T-cell (primary cell): ENCODE measurements at regions not wholly inside any gene's neighbourhood (a gene's known extent, or its start where the extent isn't known, plus 50 kb on each side); places are given as distances from the start of the nearest gene placed in this dataset.

Experiments
- ATAC-seq, 4 experiments: fragments of 200-7000 bp in 3 of 4; fragments of 150-1000 bp in 1 of 4; cut with Tn5 transposase; replicated peaks in 1 of 4; 1 replicate in 3 of 4; 2 replicates in 1 of 4; pipeline ENCODE4 v1.10.0; 2021; ENCODE audit warnings: moderate library complexity in 3 of 4, mild to moderate bottlenecking in 2 of 4, moderate number of reproducible peaks in 1 of 4
- CTCF ChIA-PET, 2 donors: fragments of 300-600 bp; sonication (Branson Sonifier 250); formaldehyde crosslinking; loops; one replicate each; lab custom pipeline; 2022; ENCODE audit warnings: antibody characterized with exemption in 2 of 2; lab: Charles Lee
- POLR2A ChIA-PET, 2 donors: fragments of 300-600 bp; sonication (Branson Sonifier 250); formaldehyde crosslinking; loops; one replicate each; lab custom pipeline; 2022; ENCODE audit warnings: antibody characterized with exemption in 2 of 2; lab: Charles Lee
- DNase-seq, 35 experiments: peaks; one replicate each; pipeline versions ENCODE4 v3.0.0 to v3.0.0-alpha.2; 2013 to 2023
- H3K27ac ChIP-seq: one replicate; pipeline ENCODE4 v1.5.1; 2013; ENCODE audit warnings: low read length
- H3K27me3 ChIP-seq, 2 experiments: replicated peaks in 1 of 2; 1 replicate in 1 of 2; 2 replicates in 1 of 2; pipeline versions ENCODE4 v1.6.1 to v1.7.0; 2013; ENCODE audit warnings: low read length in 1 of 2, mixed read lengths in 1 of 2; ENCODE audit not compliant: control insufficient read depth in 2 of 2, insufficient read depth in 2 of 2; ENCODE audit errors: extremely low read depth in 1 of 2
- H3K36me3 ChIP-seq, 2 donors: 1 replicate in 1 of 2; 2 replicates in 1 of 2; pipeline versions ENCODE4 v1.6.1 to v1.7.0; 2013; ENCODE audit warnings: low read length in 1 of 2; ENCODE audit not compliant: control insufficient read depth in 2 of 2, insufficient read depth in 1 of 2; ENCODE audit errors: extremely low read depth in 1 of 2
- H3K4me1 ChIP-seq, 2 experiments: 1 replicate in 1 of 2; 2 replicates in 1 of 2; pipeline versions ENCODE4 v1.6.1 to v1.7.0; 2013; ENCODE audit warnings: low read length in 2 of 2, mixed read lengths in 1 of 2; ENCODE audit not compliant: insufficient read depth in 2 of 2, control insufficient read depth in 1 of 2; ENCODE audit errors: extremely low read depth in 1 of 2
- H3K4me3 ChIP-seq, 2 donors: 1 replicate in 1 of 2; 2 replicates in 1 of 2; pipeline versions ENCODE4 v1.5.1 to v1.7.0; 2013; ENCODE audit warnings: mild to moderate bottlenecking in 2 of 2, low read length in 1 of 2, moderate library complexity in 1 of 2; ENCODE audit not compliant: control insufficient read depth in 1 of 2; ENCODE audit errors: extremely low read depth in 1 of 2
- H3K9me3 ChIP-seq: 2 replicates; pipeline ENCODE4 v1.7.0; 2013
- H3K27ac Mint-ChIP-seq, 2 donors: one replicate each; pipeline ENCODE4 v1.8.0; 2020 to 2021; ENCODE audit warnings: mild to moderate bottlenecking in 2 of 2, mixed read lengths in 2 of 2
- H3K27me3 Mint-ChIP-seq, 2 donors: one replicate each; pipeline ENCODE4 v1.8.0; 2021 to 2022; ENCODE audit warnings: mixed read lengths in 2 of 2
- H3K36me3 Mint-ChIP-seq: one replicate; pipeline ENCODE4 v1.8.0; 2021; ENCODE audit warnings: mixed read lengths
- H3K4me1 Mint-ChIP-seq, 3 donors: one replicate each; pipeline ENCODE4 v1.8.0; 2020 to 2022; ENCODE audit warnings: mixed read lengths in 3 of 3, mild to moderate bottlenecking in 1 of 3
- H3K4me3 Mint-ChIP-seq, 3 donors: one replicate each; pipeline ENCODE4 v1.8.0; 2020 to 2022; ENCODE audit warnings: mild to moderate bottlenecking in 3 of 3, mixed read lengths in 3 of 3, moderate library complexity in 3 of 3
- H3K9me3 Mint-ChIP-seq, 3 donors: one replicate each; pipeline ENCODE4 v1.8.0; 2020 to 2022; ENCODE audit warnings: mixed read lengths in 3 of 3
- WGBS: methylation state at CpG from one replicate; pipeline ENCODE4 v1.1.5; 2013; ENCODE audit warnings: missing lambda C conversion rate; ENCODE audit not compliant: insufficient coverage; 5-methylcytosine and 5-hydroxymethylcytosine counted together

GRCh38 chr5:63141591-63141990 is 563.0 kb downstream of the LRRC70 start:
- Histone ChIP-seq H3K4me1 (no peaks in the 10 kb centered on the region), H3K4me3 (no peak overlapping the region), H3K27me3 (no peaks in the 10 kb centered on the region), H3K9me3 (no peaks in the 10 kb centered on the region), H3K27ac (no peak overlapping the region), H3K36me3 (no peaks in the 10 kb centered on the region)
- Mint-ChIP-seq H3K9me3 (no peaks in the 10 kb centered on the region), H3K27ac (no peak overlapping the region), H3K4me3 (no peak overlapping the region), H3K36me3 (no peaks in the 10 kb centered on the region), H3K4me1 (no peaks in the 10 kb centered on the region), H3K27me3 (no peaks in the 10 kb centered on the region)
- POLR2A ChIA-PET = no interaction called here
- ATAC-seq = no peak
- no peak for DNase-seq
- CTCF ChIA-PET = no interaction called here

GRCh38 chr5:63135291-63135690 is 556.7 kb downstream of the LRRC70 start:
- Mint-ChIP-seq H3K4me3 (no peak overlapping the region), H3K4me1 (no peaks in the 10 kb centered on the region), H3K36me3 (no peaks in the 10 kb centered on the region), H3K27ac (no peak overlapping the region), H3K9me3 (no peaks in the 10 kb centered on the region), H3K27me3 (no peaks in the 10 kb centered on the region)
- no peaks in the 10 kb centered on the region for H3K4me1 ChIP-seq
- no peaks in the 10 kb centered on the region for H3K36me3 ChIP-seq
- WGBS = no CpG with 5 or more reads among the region's 4 CpGs
- no peaks in the 10 kb centered on the region for H3K27me3 ChIP-seq
- H3K27ac ChIP-seq = no peak overlapping the region
- H3K4me3 ChIP-seq = no peak overlapping the region
- H3K9me3 ChIP-seq = no peaks in the 10 kb centered on the region
- ATAC-seq (no peak), DNase-seq (no peak)
- ChIA-PET POLR2A (no interaction called here), CTCF (no interaction called here)

GRCh38 chr5:63131626-63132285 is 553.1 kb downstream of the LRRC70 start:
- no peaks in the 10 kb centered on the region for H3K4me1 ChIP-seq
- ChIA-PET POLR2A (no interaction called here), CTCF (interaction anchor here in 1 of 2 donors (0.6 kb wide), 1 partner anchor 200 kb away, joined by 3 read pairs; no protein-coding TSS in a partner anchor)
- no peak for DNase-seq
- H3K4me1 Mint-ChIP-seq = no peaks in the 10 kb centered on the region
- H3K36me3 ChIP-seq = no peaks in the 10 kb centered on the region
- no peaks in the 10 kb centered on the region for H3K9me3 ChIP-seq
- no peaks in the 10 kb centered on the region for H3K27me3 ChIP-seq
- H3K9me3 Mint-ChIP-seq = peaks cover 0 to 3% (median 0%) of the 10 kb centered on the region in 3 donors
- no peak for ATAC-seq
- 100% methylated on average over 1 of the region's 3 CpGs for WGBS
- no peaks in the 10 kb centered on the region for H3K27me3 Mint-ChIP-seq
- no peak overlapping the region for H3K27ac Mint-ChIP-seq
- H3K4me3 ChIP-seq = no peak overlapping the region
- H3K27ac ChIP-seq = no peak overlapping the region
- H3K4me3 Mint-ChIP-seq = no peak overlapping the region
- no peaks in the 10 kb centered on the region for H3K36me3 Mint-ChIP-seq

- Mint-ChIP-seq H3K27me3 (no peaks in the 10 kb centered on the region), H3K9me3 (peaks cover 0 to 3% (median 0%) of the 10 kb centered on the region in 3 donors), H3K4me1 (no peaks in the 10 kb centered on the region), H3K36me3 (no peaks in the 10 kb centered on the region), H3K4me3 (no peak overlapping the region), H3K27ac (no peak overlapping the region)
- DNase-seq = no peak
- ATAC-seq = no peak
- Histone ChIP-seq H3K36me3 (no peaks in the 10 kb centered on the region), H3K4me1 (no peaks in the 10 kb centered on the region), H3K9me3 (no peaks in the 10 kb centered on the region), H3K27me3 (no peaks in the 10 kb centered on the region), H3K4me3 (no peak overlapping the region), H3K27ac (no peak overlapping the region)
- WGBS = no CpG with 5 or more reads among the region's 1 CpG
- POLR2A ChIA-PET = no interaction called here
- CTCF ChIA-PET = no interaction called here
These were observed 550.1 kb downstream of the LRRC70 start for GRCh38 chr5:63128761-63129160.

- Mint-ChIP-seq H3K36me3 (no peaks in the 10 kb centered on the region), H3K4me3 (no peak overlapping the region), H3K4me1 (no peaks in the 10 kb centered on the region), H3K27me3 (no peaks in the 10 kb centered on the region), H3K27ac (no peak overlapping the region), H3K9me3 (peaks cover 0 to 3% (median 0%) of the 10 kb centered on the region in 3 donors)
- no peaks in the 10 kb centered on the region for H3K36me3 ChIP-seq
- no peaks in the 10 kb centered on the region for H3K9me3 ChIP-seq
- ATAC-seq = no peak
- POLR2A ChIA-PET = no interaction called here
- DNase-seq = no peak
- CTCF ChIA-PET = no interaction called here
- no peak overlapping the region for H3K27ac ChIP-seq
- WGBS = no CpG with 5 or more reads among the region's 2 CpGs
- no peak overlapping the region for H3K4me3 ChIP-seq
- H3K4me1 ChIP-seq = no peaks in the 10 kb centered on the region
- H3K27me3 ChIP-seq = no peaks in the 10 kb centered on the region
These were observed 549.4 kb downstream of the LRRC70 start for GRCh38 chr5:63128018-63128417.

GRCh38 chr5:63127054-63127453 is 548.4 kb downstream of the LRRC70 start:
- Histone ChIP-seq H3K4me3 (no peak overlapping the region), H3K27me3 (no peaks in the 10 kb centered on the region), H3K4me1 (no peaks in the 10 kb centered on the region), H3K36me3 (no peaks in the 10 kb centered on the region), H3K27ac (no peak overlapping the region), H3K9me3 (no peaks in the 10 kb centered on the region)
- ChIA-PET POLR2A (no interaction called here), CTCF (no interaction called here)
- no peak overlapping the region for H3K4me3 Mint-ChIP-seq
- no CpG with 5 or more reads among the region's 2 CpGs for WGBS
- DNase-seq = no peak
- H3K4me1 Mint-ChIP-seq = no peaks in the 10 kb centered on the region
- no peaks in the 10 kb centered on the region for H3K27me3 Mint-ChIP-seq
- H3K9me3 Mint-ChIP-seq = peaks cover 0 to 3% (median 0%) of the 10 kb centered on the region in 3 donors
- no peak for ATAC-seq
- no peaks in the 10 kb centered on the region for H3K36me3 Mint-ChIP-seq
- H3K27ac Mint-ChIP-seq = no peak overlapping the region

- CTCF ChIA-PET = no interaction called here
- H3K36me3 Mint-ChIP-seq = no peaks in the 10 kb centered on the region
These were observed 547.2 kb downstream of the LRRC70 start for GRCh38 chr5:63125862-63126261.

More at GRCh38 chr5:63125862-63126261, 547.2 kb downstream of the LRRC70 start:
- no peak for DNase-seq
- Histone ChIP-seq H3K4me1 (no peaks in the 10 kb centered on the region), H3K27ac (no peak overlapping the region), H3K9me3 (no peaks in the 10 kb centered on the region), H3K36me3 (no peaks in the 10 kb centered on the region), H3K4me3 (no peak overlapping the region), H3K27me3 (no peaks in the 10 kb centered on the region)
- Mint-ChIP-seq H3K4me3 (no peak overlapping the region), H3K27ac (no peak overlapping the region), H3K9me3 (peaks cover 0 to 3% (median 0%) of the 10 kb centered on the region in 3 donors), H3K4me1 (no peaks in the 10 kb centered on the region), H3K27me3 (no peaks in the 10 kb centered on the region)
- ATAC-seq = no peak
- POLR2A ChIA-PET = no interaction called here
- no CpG with 5 or more reads among the region's 2 CpGs for WGBS
